ENCODE measurements at regions not wholly inside any gene's neighbourhood (a gene's known extent, or its start where the extent isn't known, plus 50 kb on each side); places are given as distances from the start of the nearest gene placed in this dataset.

DNA sequence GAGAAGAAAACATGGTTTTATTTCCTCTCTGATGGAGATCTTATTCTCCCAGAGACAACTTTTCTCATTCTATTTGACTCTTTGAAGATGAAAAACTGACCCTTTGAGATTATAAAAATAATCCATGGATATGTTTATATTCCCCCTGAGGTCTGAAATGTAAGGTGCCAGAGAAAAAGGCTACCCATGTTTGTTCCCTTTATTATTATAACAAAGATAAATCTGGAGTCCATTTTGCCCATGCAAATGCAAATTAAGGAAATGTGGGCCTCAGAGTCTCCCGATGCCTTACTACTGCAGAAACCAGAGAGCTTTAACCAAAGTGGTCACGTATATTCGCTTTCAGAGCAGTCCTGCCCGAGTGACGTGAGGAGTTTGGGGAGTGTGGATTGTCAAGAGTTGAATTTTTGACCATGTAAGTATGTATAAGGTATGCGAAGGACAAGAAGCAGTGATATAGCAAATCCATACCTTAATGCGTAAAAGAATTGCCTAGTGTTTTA lies 312.5 kb downstream of the RASEF start:
- no peak overlapping the region for H4K12ac ChIP-seq (ENCODE audit: low read depth, low read length)
- no peaks in the 10 kb centered on the region for H3K4me1 ChIP-seq (ENCODE audit: control insufficient read depth in 1 of 2, insufficient read depth in 2 of 2, low read length in 2 of 2)
- no peaks in the 10 kb centered on the region for H3K79me1 ChIP-seq (ENCODE audit: low read length)
- no peak overlapping the region for H3K14ac ChIP-seq (ENCODE audit: low read length)
- WGBS (ENCODE audit: extremely low coverage, insufficient coverage, insufficient read length): no CpG with 5 or more reads among the region's 7 CpGs
- no peak overlapping the region for H4K91ac ChIP-seq (ENCODE audit: low read depth, low read length)
- no peak overlapping the region for H2BK120ac ChIP-seq (ENCODE audit: insufficient read depth, low read length, poor library complexity)
- no peak overlapping the region for H3K9ac ChIP-seq (ENCODE audit: low read length)
- no peak overlapping the region for H3K4me3 ChIP-seq (ENCODE audit: low read depth, low read length)
- no peaks in the 10 kb centered on the region for H3K36me3 ChIP-seq (ENCODE audit: control insufficient read depth in 1 of 2, insufficient read depth in 2 of 2, low read length in 2 of 2)
- H2BK5ac ChIP-seq (ENCODE audit: low read depth, low read length, poor library complexity): no peak overlapping the region
- H3K4me2 ChIP-seq (ENCODE audit: low read length): no peak overlapping the region
- H2AFZ ChIP-seq (ENCODE audit: insufficient read depth, low read length, poor library complexity): no peak overlapping the region
- H4K8ac ChIP-seq (ENCODE audit: low read depth, low read length): no peak overlapping the region
- no peak overlapping the region for H2BK12ac ChIP-seq (ENCODE audit: low read length)
- H3K27me3 ChIP-seq (ENCODE audit: insufficient read depth, low read length): no peaks in the 10 kb centered on the region
- H3K27ac ChIP-seq (ENCODE audit: low read depth, low read length): no peak overlapping the region
- no peak for DNase-seq
- H3K9me3 ChIP-seq (ENCODE audit: insufficient read depth, low read depth, low read length): peaks cover 1% of the 10 kb centered on the region
- H3K23ac ChIP-seq (ENCODE audit: low read length): no peak overlapping the region
- no peak overlapping the region for H3K18ac ChIP-seq (ENCODE audit: low read length)
- no peak overlapping the region for H3K4ac ChIP-seq (ENCODE audit: low read depth, low read length)
- H3K79me2 ChIP-seq (ENCODE audit: control insufficient read depth, insufficient read depth, low read length, poor library complexity): no peaks in the 10 kb centered on the region
- H2AK5ac ChIP-seq (ENCODE audit: low read length): no peak overlapping the region

- H3K27ac ChIP-seq (ENCODE audit: low read depth, low read length): no peak overlapping the region
- no peak overlapping the region for H3K4ac ChIP-seq (ENCODE audit: low read depth, low read length)
- H3K23ac ChIP-seq (ENCODE audit: low read length): no peak overlapping the region
- no peaks in the 10 kb centered on the region for H3K79me2 ChIP-seq (ENCODE audit: control insufficient read depth, insufficient read depth, low read length, poor library complexity)
- H2BK120ac ChIP-seq (ENCODE audit: insufficient read depth, low read length, poor library complexity): no peak overlapping the region
- H3K36me3 ChIP-seq (ENCODE audit: control insufficient read depth in 1 of 2, insufficient read depth in 2 of 2, low read length in 2 of 2): peaks cover 0 to 2% of the 10 kb centered on the region in 2 experiments
- WGBS (ENCODE audit: extremely low coverage, insufficient coverage, insufficient read length): no CpG with 5 or more reads among the region's 1 CpG
- H3K14ac ChIP-seq (ENCODE audit: low read length): no peak overlapping the region
- no peak overlapping the region for H3K18ac ChIP-seq (ENCODE audit: low read length)
- no peaks in the 10 kb centered on the region for H3K9me3 ChIP-seq (ENCODE audit: insufficient read depth, low read depth, low read length)
- no peak overlapping the region for H3K9ac ChIP-seq (ENCODE audit: low read length)
- H2BK12ac ChIP-seq (ENCODE audit: low read length): no peak overlapping the region
- no peak overlapping the region for H2AFZ ChIP-seq (ENCODE audit: insufficient read depth, low read length, poor library complexity)
- DNase-seq: no peak
- H3K4me3 ChIP-seq (ENCODE audit: low read depth, low read length): no peak overlapping the region
- H2BK5ac ChIP-seq (ENCODE audit: low read depth, low read length, poor library complexity): no peak overlapping the region
- H4K8ac ChIP-seq (ENCODE audit: low read depth, low read length): no peak overlapping the region
- H4K12ac ChIP-seq (ENCODE audit: low read depth, low read length): no peak overlapping the region
- no peak overlapping the region for H3K4me2 ChIP-seq (ENCODE audit: low read length)
- no peaks in the 10 kb centered on the region for H3K4me1 ChIP-seq (ENCODE audit: control insufficient read depth in 1 of 2, insufficient read depth in 2 of 2, low read length in 2 of 2)
- peaks cover 2% of the 10 kb centered on the region for H3K79me1 ChIP-seq (ENCODE audit: low read length)
- H2AK5ac ChIP-seq (ENCODE audit: low read length): no peak overlapping the region
- no peak overlapping the region for H4K91ac ChIP-seq (ENCODE audit: low read depth, low read length)
- H3K27me3 ChIP-seq (ENCODE audit: insufficient read depth, low read length): no peaks in the 10 kb centered on the region
These were observed 305.0 kb downstream of the RASEF start for GRCh38 chr9:82757924-82758323.

GRCh38 chr9:82761027-82761426 lies 301.9 kb downstream of the RASEF start:
- no peak overlapping the region for H2BK120ac ChIP-seq (ENCODE audit: insufficient read depth, low read length, poor library complexity)
- H3K27me3 ChIP-seq (ENCODE audit: insufficient read depth, low read length): no peaks in the 10 kb centered on the region
- no peak overlapping the region for H3K27ac ChIP-seq (ENCODE audit: low read depth, low read length)
- H3K4me1 ChIP-seq (ENCODE audit: control insufficient read depth in 1 of 2, insufficient read depth in 2 of 2, low read length in 2 of 2): no peaks in the 10 kb centered on the region
- peaks cover 2% of the 10 kb centered on the region for H3K79me1 ChIP-seq (ENCODE audit: low read length)
- no peak overlapping the region for H4K91ac ChIP-seq (ENCODE audit: low read depth, low read length)
- H4K12ac ChIP-seq (ENCODE audit: low read depth, low read length): no peak overlapping the region
- no peak for DNase-seq
- H3K4me3 ChIP-seq (ENCODE audit: low read depth, low read length): no peak overlapping the region
- H2BK5ac ChIP-seq (ENCODE audit: low read depth, low read length, poor library complexity): no peak overlapping the region
- no peak overlapping the region for H3K18ac ChIP-seq (ENCODE audit: low read length)
- no peak overlapping the region for H3K4ac ChIP-seq (ENCODE audit: low read depth, low read length)
- no peak overlapping the region for H3K14ac ChIP-seq (ENCODE audit: low read length)
- H3K4me2 ChIP-seq (ENCODE audit: low read length): no peak overlapping the region
- H2AFZ ChIP-seq (ENCODE audit: insufficient read depth, low read length, poor library complexity): no peak overlapping the region
- no peak overlapping the region for H2BK12ac ChIP-seq (ENCODE audit: low read length)
- no CpG with 5 or more reads among the region's 1 CpG for WGBS (ENCODE audit: extremely low coverage, insufficient coverage, insufficient read length)
- no peaks in the 10 kb centered on the region for H3K9me3 ChIP-seq (ENCODE audit: insufficient read depth, low read depth, low read length)
- H3K36me3 ChIP-seq (ENCODE audit: control insufficient read depth in 1 of 2, insufficient read depth in 2 of 2, low read length in 2 of 2): peaks cover 0 to 2% of the 10 kb centered on the region in 2 experiments
- H2AK5ac ChIP-seq (ENCODE audit: low read length): no peak overlapping the region
- H3K79me2 ChIP-seq (ENCODE audit: control insufficient read depth, insufficient read depth, low read length, poor library complexity): no peaks in the 10 kb centered on the region
- no peak overlapping the region for H3K9ac ChIP-seq (ENCODE audit: low read length)
- H4K8ac ChIP-seq (ENCODE audit: low read depth, low read length): no peak overlapping the region
- no peak overlapping the region for H3K23ac ChIP-seq (ENCODE audit: low read length)

DNA sequence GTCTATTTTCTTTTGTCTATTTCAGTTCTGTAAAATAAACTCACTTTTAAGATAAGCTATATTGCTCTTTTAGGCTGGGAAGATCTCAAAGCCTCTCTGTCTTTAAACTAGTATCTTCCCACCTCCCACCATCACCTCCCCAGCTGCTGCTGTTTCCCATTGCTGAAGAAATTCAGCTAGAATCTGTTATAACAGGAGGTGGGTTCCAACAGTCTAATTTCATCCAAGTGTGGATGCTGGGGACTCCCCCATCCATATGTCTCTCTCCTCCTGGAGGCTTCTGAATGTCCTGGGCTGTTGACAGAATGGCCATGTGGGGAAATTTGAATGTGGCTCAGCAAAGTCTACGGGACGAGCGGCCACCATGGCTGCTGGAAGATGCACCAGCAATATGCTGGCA lies 301.0 kb downstream of the RASEF start:
- no peak overlapping the region for H4K8ac ChIP-seq (ENCODE audit: low read depth, low read length)
- no peak overlapping the region for H3K14ac ChIP-seq (ENCODE audit: low read length)
- peaks cover 2% of the 10 kb centered on the region for H3K79me1 ChIP-seq (ENCODE audit: low read length)
- no peak overlapping the region for H3K23ac ChIP-seq (ENCODE audit: low read length)
- H3K9me3 ChIP-seq (ENCODE audit: insufficient read depth, low read depth, low read length): no peaks in the 10 kb centered on the region
- H2AFZ ChIP-seq (ENCODE audit: insufficient read depth, low read length, poor library complexity): no peak overlapping the region
- H3K79me2 ChIP-seq (ENCODE audit: control insufficient read depth, insufficient read depth, low read length, poor library complexity): no peaks in the 10 kb centered on the region
- H2AK5ac ChIP-seq (ENCODE audit: low read length): no peak overlapping the region
- no peaks in the 10 kb centered on the region for H3K4me1 ChIP-seq (ENCODE audit: control insufficient read depth in 1 of 2, insufficient read depth in 2 of 2, low read length in 2 of 2)
- no peak overlapping the region for H4K12ac ChIP-seq (ENCODE audit: low read depth, low read length)
- H3K27ac ChIP-seq (ENCODE audit: low read depth, low read length): no peak overlapping the region
- no CpG with 5 or more reads among the region's 3 CpGs for WGBS (ENCODE audit: extremely low coverage, insufficient coverage, insufficient read length)
- no peak overlapping the region for H3K18ac ChIP-seq (ENCODE audit: low read length)
- no peak overlapping the region for H2BK5ac ChIP-seq (ENCODE audit: low read depth, low read length, poor library complexity)
- peaks cover 0 to 2% of the 10 kb centered on the region in 2 experiments for H3K36me3 ChIP-seq (ENCODE audit: control insufficient read depth in 1 of 2, insufficient read depth in 2 of 2, low read length in 2 of 2)
- H3K4ac ChIP-seq (ENCODE audit: low read depth, low read length): no peak overlapping the region
- DNase-seq: no peak
- H3K27me3 ChIP-seq (ENCODE audit: insufficient read depth, low read length): no peaks in the 10 kb centered on the region
- H3K9ac ChIP-seq (ENCODE audit: low read length): no peak overlapping the region
- no peak overlapping the region for H4K91ac ChIP-seq (ENCODE audit: low read depth, low read length)
- H3K4me3 ChIP-seq (ENCODE audit: low read depth, low read length): no peak overlapping the region
- no peak overlapping the region for H2BK12ac ChIP-seq (ENCODE audit: low read length)
- no peak overlapping the region for H2BK120ac ChIP-seq (ENCODE audit: insufficient read depth, low read length, poor library complexity)
- no peak overlapping the region for H3K4me2 ChIP-seq (ENCODE audit: low read length)

All from trophoblast cell (in vitro differentiated cells and primary cell).